Pons (tissue), 1 donor: ENCODE measurements at regions not wholly inside any gene's neighbourhood (a gene's known extent, or its start where the extent isn't known, plus 50 kb on each side); places are given as distances from the start of the nearest gene placed in this dataset.
A peak's percentile ranks its signal among the peaks of the same experiment; 100 is the strongest.

Source experiments
- DNase-seq: peaks from one replicate; pipeline ENCODE4 v3.0.0-alpha.2; 2016; ENCODE audit warnings: low spot score

DNA sequence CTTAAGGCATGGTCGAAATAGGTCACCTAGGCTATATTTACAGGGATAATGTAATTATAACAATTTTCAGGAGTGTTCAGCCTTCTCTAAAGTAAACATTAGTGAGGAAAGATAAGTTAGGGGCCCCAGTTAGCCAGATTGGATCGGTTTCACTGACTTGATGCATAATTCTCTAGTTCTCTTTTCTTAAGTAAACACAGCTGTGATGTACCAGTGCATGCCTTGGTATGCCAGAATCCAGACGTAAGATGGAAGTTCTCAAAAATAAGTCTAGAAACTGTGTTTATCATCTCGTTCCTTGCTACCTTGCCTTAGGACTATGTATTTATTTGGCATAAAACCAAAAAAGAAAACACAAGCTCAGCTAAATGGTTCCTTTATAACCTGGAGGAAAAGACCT, 442.2 kb upstream of the CLINT1 start:
- DNase-seq: no peak

DNA sequence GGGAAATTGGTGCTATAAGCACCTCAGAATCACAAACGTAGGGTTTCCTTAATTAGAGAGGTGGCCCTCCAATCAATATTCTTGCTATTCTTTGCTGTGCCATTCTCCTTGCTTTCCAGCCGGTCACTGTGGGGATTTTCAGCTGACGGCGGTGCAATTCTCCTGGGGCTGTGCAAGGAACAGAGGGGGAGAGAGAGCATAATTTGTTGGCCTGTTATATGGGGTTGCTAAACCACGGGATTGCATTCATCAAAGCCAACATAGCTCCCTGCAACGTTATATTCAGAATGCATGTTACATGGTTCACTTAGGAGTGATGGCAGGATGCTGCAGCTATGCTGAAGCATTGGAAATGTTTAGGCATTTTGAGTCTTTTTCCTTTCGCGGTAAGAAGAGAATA, 441.3 kb upstream of the CLINT1 start:
- DNase-seq: no peak

DNA sequence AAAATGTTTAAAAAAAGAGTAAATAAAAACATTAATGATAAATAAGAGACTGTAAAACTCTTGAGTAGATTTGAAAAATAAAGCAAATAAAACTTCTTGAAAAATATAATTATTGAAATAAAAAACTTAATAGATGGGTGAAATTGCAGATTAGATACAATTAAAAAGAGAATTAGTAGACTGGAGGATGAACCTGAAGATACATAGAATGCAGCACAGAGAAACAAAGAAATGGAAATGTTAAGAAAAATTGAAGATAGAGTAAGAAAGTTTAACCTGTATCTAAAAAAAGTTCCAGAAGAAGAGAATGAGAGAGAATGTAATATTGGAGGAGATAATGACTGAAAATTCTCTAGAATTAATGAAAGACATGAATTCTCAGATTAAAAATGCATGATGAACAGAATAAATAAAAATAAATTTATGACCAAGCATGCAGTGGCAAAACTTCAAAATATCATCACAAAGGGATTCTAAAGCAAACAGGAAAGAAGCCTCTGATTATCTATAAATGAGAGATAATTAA, 438.1 kb upstream of the CLINT1 start:
- DNase-seq: no peak

DNA sequence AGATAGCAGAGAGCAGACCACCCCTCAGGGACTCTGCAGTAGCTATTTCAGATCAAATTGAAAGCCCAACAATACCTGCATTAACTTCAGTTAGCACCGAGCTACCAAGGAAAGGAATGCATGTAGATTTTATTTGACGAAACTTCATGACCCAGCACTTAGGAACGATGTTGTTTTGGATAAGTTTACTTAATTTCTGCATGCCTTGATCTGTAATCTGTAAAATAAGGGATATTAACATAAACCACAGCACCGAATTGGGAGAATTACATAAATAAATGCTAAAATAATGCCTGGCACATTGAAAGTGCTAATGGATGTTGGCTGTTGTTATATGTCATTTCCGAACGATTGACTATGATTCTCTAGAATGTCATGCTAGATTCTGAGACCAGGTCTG, 435.8 kb upstream of the CLINT1 start:
- no peak for DNase-seq

DNA sequence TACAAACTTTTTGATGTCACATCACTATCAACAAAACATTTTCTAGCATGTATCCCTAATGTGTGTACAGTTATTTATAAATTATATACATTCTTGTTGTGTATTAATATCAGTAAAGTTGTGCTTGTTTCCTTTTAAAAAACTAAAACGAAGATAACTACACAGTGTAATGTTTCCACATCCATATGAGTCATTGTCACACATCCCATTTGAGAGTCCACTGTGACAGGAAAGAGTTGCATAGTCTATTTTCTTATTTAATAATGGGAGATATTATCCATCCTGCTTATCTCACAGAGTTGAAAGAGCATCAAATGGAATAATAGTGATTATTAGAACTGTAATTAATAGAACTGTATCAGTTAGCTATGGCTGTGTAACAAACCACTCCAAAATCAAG, 434.0 kb upstream of the CLINT1 start:
- no peak for DNase-seq

DNA sequence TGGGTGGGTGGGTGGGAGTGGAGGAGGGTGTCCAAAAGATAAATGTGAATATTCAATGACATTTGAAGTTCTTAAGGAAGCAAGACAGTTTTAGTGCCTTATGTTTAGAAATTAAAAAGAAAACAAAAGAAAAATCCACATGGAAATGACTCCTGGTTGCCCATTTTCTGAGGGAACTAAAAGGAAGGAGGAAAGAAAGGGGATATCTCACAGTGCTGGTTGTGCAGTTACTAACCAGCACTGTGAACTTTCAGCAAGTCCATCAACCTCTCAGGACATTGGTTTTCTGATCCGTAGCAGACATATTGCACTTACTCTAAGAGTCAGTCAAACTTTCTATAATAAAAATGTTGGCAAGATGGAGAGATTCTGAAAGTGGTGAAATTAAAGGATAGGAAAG, 431.0 kb upstream of the CLINT1 start:
- DNase-seq: no peak

DNA sequence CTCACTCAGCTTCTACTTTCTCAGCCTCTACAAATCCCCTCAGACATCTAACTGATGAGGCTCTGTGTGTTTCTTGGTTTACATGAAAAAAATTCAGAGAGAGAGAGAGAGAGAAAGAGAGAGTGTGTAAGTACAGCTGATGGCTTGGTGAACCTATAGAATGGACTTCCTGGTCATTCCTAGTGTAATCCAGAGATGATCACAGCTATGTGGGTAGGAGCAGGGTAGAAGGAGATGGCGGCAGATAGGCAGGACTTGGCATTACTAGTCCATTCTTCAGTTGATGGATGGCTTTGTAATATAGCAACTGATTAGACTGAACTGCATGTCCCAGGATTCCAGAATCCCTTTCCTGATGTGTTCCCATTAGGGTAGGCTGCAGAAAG, 429.3 kb upstream of the CLINT1 start:
- no peak for DNase-seq

DNA sequence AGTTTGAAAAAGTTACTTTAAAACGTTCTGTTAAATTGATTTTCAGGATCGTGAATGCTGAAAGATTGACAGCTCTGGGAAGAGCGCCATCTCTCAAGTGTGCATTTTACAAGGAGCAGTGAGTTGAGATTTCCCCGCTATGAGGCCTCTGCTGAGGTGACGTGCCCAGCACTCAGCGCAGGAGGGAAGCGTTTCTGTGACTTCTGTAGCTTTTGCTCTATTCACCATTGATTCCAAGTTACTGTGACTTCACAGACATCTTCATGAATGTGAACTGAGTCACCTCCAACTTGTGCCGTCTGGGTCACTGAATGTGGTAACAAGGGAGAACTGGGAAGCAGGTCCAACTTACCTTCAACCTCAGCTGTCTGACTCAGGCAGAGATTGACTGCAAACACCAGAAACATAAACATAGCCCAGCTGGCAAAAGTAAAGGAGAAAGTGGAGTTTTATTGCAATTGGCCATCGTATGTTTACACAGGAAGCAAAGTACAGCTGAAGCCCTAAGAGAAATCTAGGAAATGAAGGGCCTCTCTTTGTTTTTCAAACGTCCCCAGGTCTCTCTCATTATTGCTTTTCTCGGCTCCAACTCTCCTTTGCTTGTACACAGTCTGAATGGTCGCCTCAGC, 428.8 kb upstream of the CLINT1 start:
- DNase-seq: no peak

DNA sequence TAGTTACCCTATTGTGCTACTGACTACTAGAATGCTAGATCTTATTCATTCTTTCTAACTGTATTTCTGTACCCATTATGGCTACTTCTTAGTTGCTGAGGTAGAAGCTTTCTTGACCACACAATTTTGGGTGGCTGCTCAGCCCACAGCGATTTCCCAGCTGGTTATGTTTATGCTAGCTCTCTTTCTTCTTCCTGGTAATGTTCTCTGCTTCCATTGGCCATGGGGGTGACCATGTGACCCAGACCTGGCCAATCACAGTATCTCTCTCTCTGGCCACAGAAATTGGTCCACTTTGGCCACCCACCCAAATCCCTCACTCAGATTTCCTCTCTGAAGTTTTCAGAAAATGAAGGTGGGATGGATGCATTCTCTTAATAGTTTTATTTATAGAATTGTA, 427.9 kb upstream of the CLINT1 start:
- no peak for DNase-seq

DNA sequence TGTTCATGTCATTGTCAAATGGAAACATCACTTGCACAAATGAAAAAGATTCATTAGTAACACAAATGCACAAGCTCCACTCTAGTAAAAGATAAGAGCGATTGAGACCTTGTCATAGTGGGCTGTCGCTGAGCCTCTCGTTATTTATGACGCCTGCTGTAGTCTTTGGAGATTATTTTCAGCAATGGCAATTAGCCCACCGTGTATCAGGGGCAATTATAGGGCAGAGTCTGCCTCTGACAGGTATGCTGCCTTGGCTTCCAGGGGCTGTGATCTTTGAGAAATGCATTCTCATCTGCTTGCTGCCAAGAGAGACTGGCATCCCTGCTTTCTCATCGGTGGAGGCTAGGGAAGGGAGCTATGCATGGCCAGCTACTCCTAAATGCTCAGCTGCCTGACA, 426.8 kb upstream of the CLINT1 start:
- no peak for DNase-seq

DNA sequence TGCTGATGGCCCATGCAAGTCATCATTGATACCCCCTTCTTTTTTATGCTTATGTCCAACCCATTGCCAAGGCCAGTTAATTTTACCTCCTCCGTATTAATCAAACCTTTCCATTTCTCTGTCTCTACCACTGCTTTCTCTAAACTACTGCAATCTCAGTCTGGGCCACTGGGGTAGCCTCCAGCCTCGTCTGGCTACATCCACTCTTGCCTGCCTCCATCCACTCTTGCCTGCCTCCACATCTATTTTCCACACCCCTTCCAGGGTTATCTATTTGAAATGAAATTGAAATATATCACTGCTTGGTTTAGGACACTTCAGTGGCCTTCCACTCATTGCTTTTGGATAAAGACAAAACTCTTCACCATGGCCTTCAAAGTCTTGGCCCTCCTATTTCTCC, 425.3 kb upstream of the CLINT1 start:
- DNase-seq: no peak

DNA sequence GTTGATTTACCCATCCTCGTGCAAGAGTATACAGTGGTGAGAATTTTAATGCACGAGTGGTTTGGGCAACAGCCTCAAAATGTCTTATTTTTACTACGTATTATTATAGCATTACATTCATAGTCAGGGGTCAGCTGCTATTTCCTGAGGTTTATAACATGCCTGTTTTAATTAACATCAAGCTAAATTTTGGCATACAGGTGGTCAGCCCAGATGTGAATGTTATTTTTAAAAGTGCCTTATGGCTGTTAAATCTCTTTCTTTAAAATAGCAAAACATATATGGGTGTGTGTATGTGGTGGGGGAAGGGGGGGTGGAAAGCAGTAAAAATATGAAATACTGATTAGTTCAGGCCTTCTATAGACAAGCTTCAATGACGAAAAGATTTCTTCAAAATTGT, 424.5 kb upstream of the CLINT1 start:
- no peak for DNase-seq

DNA sequence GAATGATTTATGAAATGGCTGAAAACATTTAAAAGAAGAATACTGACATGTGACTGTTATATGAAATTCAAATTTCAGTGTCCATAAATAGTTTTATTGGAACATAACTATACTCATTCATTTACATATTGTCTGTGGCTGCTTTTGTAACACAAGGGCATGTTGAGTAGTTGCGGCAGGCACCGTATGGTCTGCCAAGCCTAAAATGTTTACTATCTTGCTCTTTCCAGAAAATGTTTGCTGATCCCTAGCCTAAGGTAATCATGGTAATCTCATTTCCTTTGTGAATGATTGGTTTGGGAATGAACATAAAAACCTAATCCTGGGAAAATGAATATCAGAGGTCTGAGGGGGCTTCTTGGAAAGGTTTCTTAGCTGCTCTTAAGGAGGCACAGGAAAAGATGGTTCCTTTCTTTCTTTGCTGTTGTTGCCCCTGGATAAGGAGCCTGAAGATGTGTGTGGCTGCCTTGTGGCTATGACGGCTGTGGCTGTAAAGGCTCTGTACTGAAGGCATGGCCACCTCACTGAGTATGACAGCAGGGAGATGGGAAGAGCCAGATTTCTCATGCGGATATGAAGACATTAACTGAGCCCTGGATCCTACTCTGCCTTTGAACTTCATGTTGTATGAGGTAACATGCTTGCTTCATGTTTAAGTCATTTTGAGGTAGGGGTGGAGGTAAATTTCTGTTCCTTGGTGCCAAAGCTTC, 419.4 kb upstream of the CLINT1 start:
- no peak for DNase-seq

DNA sequence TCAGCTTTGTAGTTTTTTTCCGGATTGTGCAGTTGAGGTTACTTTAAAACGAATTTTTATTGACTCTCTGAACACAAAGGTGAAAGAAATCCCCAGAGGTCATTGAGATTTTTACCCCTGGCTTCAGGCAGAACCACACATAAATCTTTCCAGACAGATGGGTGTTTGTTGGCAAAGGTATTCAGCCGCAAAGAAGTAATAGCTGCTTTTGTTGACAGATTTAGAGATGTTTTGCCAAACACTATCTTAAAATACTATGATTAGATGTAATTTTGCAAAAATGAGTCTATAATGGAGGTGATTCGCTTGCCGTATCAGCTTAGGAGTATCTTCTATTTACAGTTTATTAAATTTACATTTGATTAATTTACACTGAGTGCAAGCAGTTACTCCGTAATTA, 418.3 kb upstream of the CLINT1 start:
- no peak for DNase-seq

DNA sequence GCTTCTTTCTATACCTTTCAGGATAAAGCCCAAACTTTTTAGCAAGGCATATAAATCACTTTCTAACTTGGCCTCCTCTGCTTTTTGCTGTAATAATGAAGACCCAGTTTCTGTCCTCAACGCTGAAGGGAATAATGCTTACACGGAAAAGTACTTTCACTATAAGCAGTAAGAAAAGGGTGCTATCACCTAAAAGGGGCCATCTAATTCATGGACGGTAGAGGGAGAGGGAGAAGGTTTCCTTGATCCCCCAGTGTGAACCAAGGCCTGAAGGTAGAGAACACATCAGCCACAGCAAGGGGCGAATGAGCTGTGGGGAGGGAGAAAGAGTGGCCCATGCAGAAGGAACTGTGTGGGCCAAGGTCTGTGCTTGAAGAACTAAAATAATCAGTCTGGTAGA, 417.7 kb upstream of the CLINT1 start:
- DNase-seq: no peak

DNA sequence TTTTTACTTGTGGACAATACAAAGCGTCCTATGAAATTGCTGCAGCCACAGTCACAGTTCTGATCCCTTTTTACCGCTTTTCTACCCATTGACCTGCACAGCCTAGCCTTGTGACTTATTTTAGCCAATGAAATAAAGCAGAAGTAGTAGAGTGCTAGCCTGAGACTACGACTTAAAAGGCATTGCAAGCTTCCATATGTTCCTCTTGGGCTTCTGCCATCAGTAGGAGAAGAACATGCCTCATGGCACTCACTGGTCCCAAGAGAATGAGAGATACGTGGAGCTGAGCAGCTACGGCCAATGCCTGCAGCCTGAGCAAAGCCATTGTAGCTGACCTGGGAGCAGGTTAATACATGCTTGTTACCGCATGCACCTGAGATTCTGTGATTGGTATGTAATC, 416.6 kb upstream of the CLINT1 start:
- DNase-seq: no peak

DNA sequence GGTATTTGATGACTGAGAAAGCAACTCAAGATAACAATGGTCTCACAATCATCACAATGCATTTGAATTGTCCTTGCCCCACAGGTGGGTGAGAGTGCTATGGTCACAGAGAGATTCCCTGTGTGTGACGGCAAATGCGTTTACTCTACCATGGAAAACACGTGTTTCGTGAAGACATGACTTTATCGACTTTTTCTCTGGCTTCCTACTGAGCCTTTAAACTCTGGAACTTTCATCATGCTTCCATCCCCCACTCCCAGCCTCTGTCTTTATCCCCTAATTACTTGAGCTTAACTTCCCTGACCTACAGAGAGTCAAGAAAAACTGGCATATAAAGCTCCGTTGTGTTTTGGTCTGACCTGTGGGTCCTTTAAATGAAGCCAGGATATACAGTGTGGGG, 414.1 kb upstream of the CLINT1 start:
- no peak for DNase-seq

DNA sequence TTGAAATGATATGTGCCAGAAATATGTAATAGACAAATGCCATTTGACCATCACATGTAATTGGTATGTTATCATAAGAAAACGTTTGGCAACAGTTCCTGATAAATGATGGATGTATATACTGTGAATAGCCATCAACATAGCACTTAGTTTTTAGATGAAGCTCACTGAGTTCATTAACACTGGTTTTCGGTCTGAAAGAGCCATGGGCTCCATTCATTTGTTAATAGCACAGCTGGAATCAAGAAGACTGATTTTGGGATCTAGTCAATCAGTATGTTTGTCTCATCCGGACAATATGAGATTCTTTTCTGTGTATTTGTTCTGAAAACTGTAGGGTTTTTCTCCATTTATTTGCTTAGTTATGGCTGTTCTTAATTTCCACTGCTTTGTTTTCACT, 413.5 kb upstream of the CLINT1 start:
- DNase-seq: no peak

DNA sequence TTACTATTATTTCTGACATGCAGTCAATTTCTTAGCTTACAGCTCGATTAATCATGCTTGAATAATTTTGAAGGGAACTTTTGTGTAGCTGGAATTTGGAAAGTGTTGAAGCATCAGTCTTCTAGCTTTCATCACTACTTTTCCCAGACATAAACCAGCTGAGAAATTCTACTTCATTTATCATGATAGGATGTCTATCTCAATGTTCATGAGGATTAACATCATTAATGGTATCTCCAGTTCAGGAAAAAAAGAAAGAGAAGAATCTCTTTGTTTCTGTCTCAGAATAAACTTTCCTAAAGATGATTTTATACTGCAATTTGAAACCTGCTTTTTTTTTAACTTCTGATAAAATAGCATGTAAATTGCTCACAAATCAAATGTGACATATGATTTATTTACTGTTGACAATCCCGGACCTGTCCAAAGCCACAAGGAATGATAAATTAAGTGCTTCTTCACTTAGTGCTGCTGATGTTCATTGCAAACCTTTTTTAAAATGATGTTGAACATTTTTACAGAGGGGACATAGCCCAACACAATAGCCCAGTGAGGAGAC, 412.1 kb upstream of the CLINT1 start:
- no peak for DNase-seq

DNA sequence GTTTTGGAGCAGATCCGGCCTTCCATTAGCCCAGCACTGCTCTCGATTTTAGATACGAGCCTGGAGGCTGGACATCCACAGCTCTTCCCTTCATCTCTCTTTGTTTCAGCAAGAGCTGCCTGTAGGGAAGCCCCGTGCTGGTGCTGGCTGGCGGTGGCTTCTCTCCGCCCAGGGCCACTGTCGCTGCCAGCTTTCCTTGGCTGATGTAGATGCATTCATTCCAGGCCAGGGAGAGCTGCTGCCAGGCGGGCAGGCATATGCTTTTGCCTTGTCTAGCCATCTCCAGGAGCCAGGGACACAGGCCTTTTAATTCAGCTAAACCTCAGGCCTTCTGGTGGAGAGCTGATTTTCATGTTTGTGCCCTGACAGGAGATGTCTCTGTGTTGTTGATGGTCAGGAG, 409.3 kb upstream of the CLINT1 start:
- peak; percentile 44 for DNase-seq

DNA sequence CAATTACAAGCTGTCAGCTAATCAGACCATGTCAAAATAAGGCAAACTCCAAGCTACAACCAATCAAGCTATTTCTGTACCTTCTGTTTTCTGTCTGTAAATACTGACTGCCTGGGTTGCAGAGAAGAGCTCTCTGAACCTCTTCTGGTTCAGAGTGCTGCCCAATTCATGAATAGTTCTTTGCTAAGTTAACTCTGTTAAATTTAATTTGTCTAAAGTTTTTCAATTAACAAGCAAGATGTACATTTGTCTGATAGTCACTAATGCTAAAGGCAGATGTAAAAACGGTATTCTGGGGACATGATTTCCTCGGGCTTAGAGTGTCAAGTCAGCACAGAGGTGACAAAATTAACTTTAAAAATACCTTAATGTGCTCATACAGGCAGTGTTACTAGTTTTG, 408.3 kb upstream of the CLINT1 start:
- DNase-seq: no peak

DNA sequence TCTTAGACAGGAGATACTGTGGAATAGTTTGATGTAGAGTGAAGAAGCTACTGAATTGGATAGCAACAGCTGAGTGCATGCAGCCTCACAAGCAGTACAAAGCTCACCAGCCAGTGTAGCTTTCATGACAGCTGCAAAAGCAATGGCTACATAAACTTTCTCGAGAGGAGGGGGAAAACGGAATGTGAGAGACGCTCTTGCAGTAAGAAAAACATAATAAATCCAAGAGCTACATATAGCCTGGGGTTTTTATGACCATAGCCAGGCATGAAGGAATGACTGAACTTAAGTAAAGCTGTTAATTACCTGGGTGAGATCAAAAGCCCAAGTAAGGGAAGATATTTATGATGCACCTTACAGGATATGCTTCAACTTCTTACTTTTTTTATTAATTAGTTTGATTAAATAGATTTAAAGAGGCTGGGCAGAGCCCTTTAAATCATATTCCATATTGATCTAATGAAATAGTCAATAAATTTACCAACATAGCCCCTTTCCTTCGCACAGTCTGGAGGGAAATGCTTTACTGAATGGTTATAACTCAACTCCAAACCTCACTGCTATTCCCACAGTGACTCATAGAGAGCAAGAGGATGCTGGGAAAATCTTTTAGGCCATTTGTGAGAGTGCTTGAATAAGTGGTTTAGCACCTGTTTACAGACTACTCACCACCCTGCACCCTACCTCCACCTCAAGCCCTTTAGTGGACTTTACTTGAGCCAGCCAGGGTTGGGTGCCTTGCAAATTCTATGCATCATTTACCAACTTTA, 407.2 kb upstream of the CLINT1 start:
- no peak for DNase-seq

DNA sequence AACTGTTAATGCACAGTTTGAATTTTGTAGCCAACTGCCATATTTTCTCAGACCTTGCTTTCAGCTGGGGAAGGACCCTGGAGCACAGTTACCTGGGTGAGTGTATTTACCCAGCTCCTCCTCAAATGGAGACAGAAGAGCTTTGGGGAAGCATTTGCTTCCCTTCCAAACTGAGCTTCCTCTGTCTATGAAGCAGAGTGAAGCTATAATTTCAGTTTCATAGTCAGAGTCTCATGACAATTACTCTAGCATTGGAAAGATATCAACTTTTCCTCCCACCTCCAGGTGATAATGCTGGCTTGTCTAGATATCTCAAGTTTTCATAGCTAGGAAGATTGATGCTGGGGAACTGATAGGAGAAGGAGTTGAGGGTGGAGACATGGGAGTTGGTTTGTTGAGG, 406.4 kb upstream of the CLINT1 start:
- no peak for DNase-seq
